ENCODE measurements at regions not wholly inside any gene's neighbourhood (a gene's known extent, or its start where the extent isn't known, plus 50 kb on each side); places are given as distances from the start of the nearest gene placed in this dataset.
"Not testable (repeated sequence)": the region's sequence is repeated elsewhere in the genome, so short reads cannot be mapped to it uniquely, and the experiment has no call there.

GRCh38 chr1:182304218-182304617 is 87.4 kb downstream of the GLUL start:
- Mint-ChIP-seq H3K36me3 (no peaks in the 10 kb centered on the region), H3K4me1 (ENCODE audit: low read depth in 2 of 2) (peaks cover 6 to 25% of the 10 kb centered on the region in 2 donors), H3K9me3 (no peaks in the 10 kb centered on the region), H3K4me3 (no peak overlapping the region), H3K27me3 (peaks cover 0 to 2% of the 10 kb centered on the region in 2 donors), H3K27ac (no peak overlapping the region)
- DNase-seq (ENCODE audit: low spot score) (no peak), ATAC-seq (no peak)

- Mint-ChIP-seq H3K36me3 (no peaks in the 10 kb centered on the region), H3K27me3 (peaks cover 0 to 2% of the 10 kb centered on the region in 2 donors), H3K4me1 (ENCODE audit: low read depth in 2 of 2) (peaks cover 6 to 25% of the 10 kb centered on the region in 2 donors), H3K9me3 (no peaks in the 10 kb centered on the region), H3K4me3 (no peak overlapping the region), H3K27ac (no peak overlapping the region)
- ATAC-seq (no peak), DNase-seq (ENCODE audit: low spot score) (no peak)
These were observed 87.8 kb downstream of the GLUL start for GRCh38 chr1:182303778-182304177.

- Mint-ChIP-seq H3K27me3 (peaks cover 0 to 2% of the 10 kb centered on the region in 2 donors), H3K9me3 (no peaks in the 10 kb centered on the region), H3K4me1 (ENCODE audit: low read depth in 2 of 2) (peaks cover 6 to 25% of the 10 kb centered on the region in 2 donors), H3K36me3 (no peaks in the 10 kb centered on the region), H3K27ac (peak overlapping the region in 1 of 2 donors; percentile 1), H3K4me3 (no peak overlapping the region)
- ATAC-seq (peak; percentile 40 to 64), DNase-seq (ENCODE audit: low spot score) (no peak)
These were observed 90.0 kb downstream of the GLUL start for GRCh38 chr1:182301467-182302198.

- Mint-ChIP-seq H3K9me3 (no peaks in the 10 kb centered on the region), H3K27me3 (peaks cover 0 to 2% of the 10 kb centered on the region in 2 donors), H3K4me3 (no peak overlapping the region), H3K27ac (peak overlapping the region in 1 of 2 donors; percentile 1), H3K36me3 (no peaks in the 10 kb centered on the region), H3K4me1 (ENCODE audit: low read depth in 2 of 2) (peaks cover 6 to 25% of the 10 kb centered on the region in 2 donors)
- DNase-seq (ENCODE audit: low spot score) (no peak), ATAC-seq (peak; percentile 40 to 77)
These were observed 90.6 kb downstream of the GLUL start for GRCh38 chr1:182301026-182301436.

- Mint-ChIP-seq H3K4me1 (ENCODE audit: low read depth in 2 of 2) (peaks cover 6 to 25% of the 10 kb centered on the region in 2 donors), H3K4me3 (no peak overlapping the region), H3K9me3 (no peaks in the 10 kb centered on the region), H3K36me3 (no peaks in the 10 kb centered on the region), H3K27ac (peak overlapping the region in 1 of 2 donors; percentile 36), H3K27me3 (peaks cover 0 to 2% of the 10 kb centered on the region in 2 donors)
- DNase-seq (ENCODE audit: low spot score) (no peak), ATAC-seq (no peak)
These were observed 91.6 kb downstream of the GLUL start for GRCh38 chr1:182299728-182300616.

DNA sequence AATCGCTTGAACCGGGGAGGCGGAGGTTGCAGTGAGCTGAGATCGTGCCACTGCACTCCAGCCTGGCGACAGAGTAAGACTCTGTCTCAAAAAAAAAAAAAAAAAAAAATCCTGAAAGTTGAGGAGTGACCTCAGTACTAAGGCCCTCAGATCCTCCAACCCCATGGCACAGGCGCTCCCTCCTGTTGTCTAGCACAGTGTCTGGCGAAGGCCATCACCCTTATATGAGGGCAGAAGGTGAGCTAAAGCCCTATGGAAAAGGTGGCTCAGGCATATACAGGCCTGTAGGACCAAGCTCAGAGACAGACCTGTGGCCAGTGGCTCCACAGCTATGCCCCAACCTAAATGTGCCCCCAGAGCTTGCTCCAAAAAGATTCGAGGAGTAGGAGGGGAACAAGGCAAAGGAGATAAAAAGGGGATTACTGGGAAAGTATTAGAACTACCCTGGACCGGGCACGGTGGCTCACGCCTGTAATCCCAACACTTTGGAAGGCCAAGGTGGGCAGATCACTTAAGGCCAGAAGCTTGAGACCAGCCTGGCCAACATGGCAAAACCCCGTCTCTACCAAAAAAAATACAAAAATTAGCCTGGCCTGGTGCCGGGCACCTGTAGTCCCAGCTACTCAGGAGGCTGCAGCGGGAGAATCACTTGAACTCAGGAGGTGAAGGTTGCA is 92.4 kb downstream of the GLUL start:
- not testable (repeated sequence) for DNase-seq (ENCODE audit: low spot score); H3K27me3 Mint-ChIP-seq; H3K4me3 Mint-ChIP-seq; ATAC-seq; H3K9me3 Mint-ChIP-seq; H3K36me3 Mint-ChIP-seq
- Mint-ChIP-seq H3K27ac (peak overlapping the region in 1 of 2 donors; percentile 36), H3K4me1 (ENCODE audit: low read depth in 2 of 2) (peaks cover 6 to 25% of the 10 kb centered on the region in 2 donors)

- no peak overlapping the region for H3K27ac Mint-ChIP-seq
These were observed 94.3 kb downstream of the GLUL start for GRCh38 chr1:182297335-182297734.

DNA sequence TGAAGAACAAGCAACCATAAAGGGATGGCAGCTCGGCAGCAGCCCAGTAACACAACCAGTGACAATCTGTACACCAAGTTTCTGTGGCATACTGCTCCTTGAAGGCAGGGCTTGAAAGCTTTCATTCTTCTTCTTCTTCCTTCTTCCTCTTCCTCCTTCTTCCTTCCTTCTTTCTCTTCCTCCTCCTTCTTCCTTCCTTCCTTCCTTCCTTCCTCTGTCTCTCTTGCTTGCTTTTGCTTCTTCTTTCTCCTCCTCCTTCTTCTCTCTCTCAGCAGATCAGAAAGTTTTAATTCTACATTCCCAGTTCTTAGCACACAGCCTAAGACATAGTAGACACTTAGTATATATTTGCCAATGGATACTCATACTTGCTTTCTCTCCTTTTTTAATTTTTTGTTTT is 95.9 kb downstream of the GLUL start:
- H3K4me1 Mint-ChIP-seq (ENCODE audit: low read depth in 2 of 2): peaks cover 12 to 18% of the 10 kb centered on the region in 2 donors
- H3K9me3 Mint-ChIP-seq: no peaks in the 10 kb centered on the region
- H3K36me3 Mint-ChIP-seq: no peaks in the 10 kb centered on the region
- DNase-seq (ENCODE audit: low spot score) (no peak), ATAC-seq (no peak)
- no peak overlapping the region for H3K27ac Mint-ChIP-seq
- H3K27me3 Mint-ChIP-seq: peaks cover 0 to 6% of the 10 kb centered on the region in 2 donors
- no peak overlapping the region for H3K4me3 Mint-ChIP-seq

More at GRCh38 chr1:182297335-182297734, 94.3 kb downstream of the GLUL start:
- Mint-ChIP-seq H3K4me1 (ENCODE audit: low read depth in 2 of 2) (peaks cover 6 to 25% of the 10 kb centered on the region in 2 donors), H3K36me3 (no peaks in the 10 kb centered on the region), H3K4me3 (no peak overlapping the region), H3K27me3 (peaks cover 0 to 6% of the 10 kb centered on the region in 2 donors), H3K9me3 (no peaks in the 10 kb centered on the region)
- DNase-seq (ENCODE audit: low spot score) (no peak), ATAC-seq (no peak)

DNA sequence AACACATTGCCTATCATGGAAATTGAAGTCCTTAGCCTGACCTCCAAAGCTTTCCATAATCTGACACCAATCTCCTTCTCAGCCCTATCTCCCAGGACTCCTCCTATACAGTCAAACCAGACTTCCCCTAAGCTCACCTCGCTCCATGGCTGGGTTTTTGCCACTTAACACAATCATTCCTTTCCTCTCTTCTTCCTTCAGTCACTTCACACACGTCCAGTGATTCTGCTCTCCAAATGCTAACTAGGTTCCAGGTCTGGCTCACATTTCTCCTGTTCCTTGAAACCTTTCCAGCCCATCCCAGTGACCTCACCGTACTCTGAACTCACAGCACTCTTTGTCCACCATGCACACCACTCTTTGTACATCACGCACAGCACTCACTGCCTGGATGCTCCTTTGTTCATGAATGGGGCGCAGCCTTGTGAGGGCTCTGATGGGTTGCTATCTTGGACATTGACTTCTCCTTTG is 98.4 kb downstream of the GLUL start:
- Mint-ChIP-seq H3K9me3 (no peaks in the 10 kb centered on the region), H3K4me3 (no peak overlapping the region), H3K36me3 (no peaks in the 10 kb centered on the region), H3K27ac (no peak overlapping the region), H3K4me1 (ENCODE audit: low read depth in 2 of 2) (peaks cover 13 to 14% of the 10 kb centered on the region in 2 donors), H3K27me3 (peaks cover 0 to 3% of the 10 kb centered on the region in 2 donors)
- DNase-seq (ENCODE audit: low spot score) (no peak), ATAC-seq (no peak)

GRCh38 chr1:182292193-182292741 is 99.3 kb downstream of the GLUL start:
- Mint-ChIP-seq H3K27me3 (peaks cover 0 to 3% of the 10 kb centered on the region in 2 donors), H3K4me3 (no peak overlapping the region), H3K36me3 (no peaks in the 10 kb centered on the region), H3K4me1 (ENCODE audit: low read depth in 2 of 2) (peaks cover 13 to 14% of the 10 kb centered on the region in 2 donors), H3K9me3 (no peaks in the 10 kb centered on the region), H3K27ac (no peak overlapping the region)
- ATAC-seq: no peak
- DNase-seq (ENCODE audit: low spot score): no peak

- Mint-ChIP-seq H3K4me3 (no peak overlapping the region), H3K27me3 (peaks cover 0 to 3% of the 10 kb centered on the region in 2 donors), H3K4me1 (ENCODE audit: low read depth in 2 of 2) (peaks cover 13 to 14% of the 10 kb centered on the region in 2 donors), H3K36me3 (no peaks in the 10 kb centered on the region), H3K9me3 (no peaks in the 10 kb centered on the region), H3K27ac (no peak overlapping the region)
- peak in 1 of 2 donors; percentile 22 for ATAC-seq
- DNase-seq (ENCODE audit: low spot score): no peak
These were observed 99.9 kb downstream of the GLUL start for GRCh38 chr1:182291584-182292192.

DNA sequence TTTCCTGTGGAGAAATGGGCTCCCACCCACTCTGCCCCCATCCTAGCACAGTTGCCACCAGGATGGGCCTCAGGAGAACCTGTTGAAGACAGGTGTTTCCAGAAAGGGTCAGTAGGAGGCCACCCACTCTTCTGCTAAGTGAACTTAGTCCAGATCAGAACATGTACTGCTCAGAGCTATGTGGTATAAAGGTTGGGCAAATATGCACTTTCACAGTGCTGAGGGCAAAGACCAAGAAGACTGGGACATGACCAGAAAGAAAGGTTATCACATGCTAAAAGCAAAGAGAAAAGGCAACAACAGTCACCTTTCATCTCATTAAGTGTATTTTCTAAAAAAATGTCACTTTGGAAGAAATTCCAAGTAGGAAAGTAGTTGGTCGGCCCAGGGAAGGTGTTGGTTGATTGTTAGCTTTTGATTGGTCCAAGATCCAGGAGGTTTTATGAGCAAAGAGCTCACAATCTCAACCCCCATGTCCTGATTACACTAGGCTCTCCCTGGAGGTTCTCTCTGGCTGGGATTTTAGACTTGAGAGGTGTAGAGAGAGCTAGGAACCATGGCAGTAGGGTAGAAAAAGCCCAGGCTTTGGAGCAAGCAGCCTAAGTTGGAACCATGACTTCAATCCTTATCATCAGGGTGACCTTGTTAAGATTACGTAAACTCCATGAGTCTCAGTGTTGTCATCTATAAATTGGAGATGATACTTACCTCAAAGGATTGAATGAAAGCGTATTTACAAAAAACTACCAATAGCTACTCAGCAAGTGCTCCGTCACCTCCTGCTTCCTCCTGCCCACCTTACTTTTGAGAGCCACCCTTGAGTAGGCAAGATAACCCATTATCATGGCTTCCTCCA is 102.6 kb downstream of the GLUL start:
- no peaks in the 10 kb centered on the region for H3K9me3 Mint-ChIP-seq
- no peaks in the 10 kb centered on the region for H3K36me3 Mint-ChIP-seq
- DNase-seq (ENCODE audit: low spot score): no peak
- H3K4me1 Mint-ChIP-seq (ENCODE audit: low read depth in 2 of 2): peaks cover 14 to 16% of the 10 kb centered on the region in 2 donors
- H3K27me3 Mint-ChIP-seq: peaks cover 0 to 3% of the 10 kb centered on the region in 2 donors
- ATAC-seq: no peak
- H3K27ac Mint-ChIP-seq: no peak overlapping the region
- H3K4me3 Mint-ChIP-seq: no peak overlapping the region

All from natural killer cell treated with Interleukin-12 subunit alpha and Interleukin-12 subunit beta and Interleukin-15 and Interleukin-18, amount 100 ng/mL, for 72 hours (primary cell).